HG03045 (cell line): ENCODE measurements at regions not wholly inside any gene's neighbourhood (a gene's known extent, or its start where the extent isn't known, plus 50 kb on each side); places are given as distances from the start of the nearest gene placed in this dataset.
"Not testable (repeated sequence)": the region's sequence is repeated elsewhere in the genome, so short reads cannot be mapped to it uniquely, and the experiment has no call there.

ENCODE experiments used
- ATAC-seq: cut with Tn5 transposase; IDR thresholded peaks from one replicate; pipeline ENCODE4 v1.9.1; 2021; ENCODE audit warnings: mild to moderate bottlenecking, moderate library complexity; ENCODE audit not compliant: unreplicated experiment

DNA sequence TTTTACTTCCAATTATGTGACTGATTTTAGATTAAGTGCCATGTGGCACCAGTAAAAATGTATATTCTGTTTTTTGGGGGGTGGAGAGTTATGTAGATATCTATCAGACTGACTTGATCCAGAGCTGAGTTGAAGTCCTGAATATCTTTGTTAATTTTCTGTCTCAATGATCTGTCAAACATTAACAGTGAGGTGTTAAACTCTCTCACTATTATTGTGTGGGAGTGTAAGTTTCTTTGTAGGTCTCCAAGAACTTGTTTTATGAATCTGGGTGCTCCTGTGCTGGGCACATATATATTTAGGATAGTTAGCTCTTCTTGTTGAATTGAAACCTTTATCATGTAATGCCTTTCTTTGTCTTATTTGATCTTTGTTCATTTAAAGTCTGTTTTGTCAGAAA is 276.5 kb upstream of the USP25 start:
- ATAC-seq, result no peak

- ATAC-seq, result not testable (repeated sequence)
Observed at GRCh38 chr21:15453785-15454184, 276.0 kb upstream of the USP25 start.

DNA sequence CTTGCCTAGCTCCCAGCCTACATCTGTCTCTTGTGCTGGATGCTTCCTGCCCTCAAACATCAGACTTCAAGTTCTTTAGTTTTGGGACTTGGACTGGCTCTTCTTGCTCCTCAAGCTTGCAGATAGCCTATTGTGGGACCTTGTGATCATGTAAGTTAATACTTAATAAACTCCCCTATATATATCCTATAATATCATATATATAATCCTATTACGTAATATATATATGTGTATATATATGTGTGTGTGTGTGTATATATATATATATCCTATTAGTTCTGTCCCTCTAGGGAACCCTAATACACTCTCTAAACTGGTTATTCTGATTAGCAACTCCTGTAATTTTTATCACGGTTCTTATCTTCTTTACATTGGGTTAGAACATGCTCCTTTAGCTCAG is 274.9 kb upstream of the USP25 start:
- ATAC-seq, result not testable (repeated sequence)

DNA sequence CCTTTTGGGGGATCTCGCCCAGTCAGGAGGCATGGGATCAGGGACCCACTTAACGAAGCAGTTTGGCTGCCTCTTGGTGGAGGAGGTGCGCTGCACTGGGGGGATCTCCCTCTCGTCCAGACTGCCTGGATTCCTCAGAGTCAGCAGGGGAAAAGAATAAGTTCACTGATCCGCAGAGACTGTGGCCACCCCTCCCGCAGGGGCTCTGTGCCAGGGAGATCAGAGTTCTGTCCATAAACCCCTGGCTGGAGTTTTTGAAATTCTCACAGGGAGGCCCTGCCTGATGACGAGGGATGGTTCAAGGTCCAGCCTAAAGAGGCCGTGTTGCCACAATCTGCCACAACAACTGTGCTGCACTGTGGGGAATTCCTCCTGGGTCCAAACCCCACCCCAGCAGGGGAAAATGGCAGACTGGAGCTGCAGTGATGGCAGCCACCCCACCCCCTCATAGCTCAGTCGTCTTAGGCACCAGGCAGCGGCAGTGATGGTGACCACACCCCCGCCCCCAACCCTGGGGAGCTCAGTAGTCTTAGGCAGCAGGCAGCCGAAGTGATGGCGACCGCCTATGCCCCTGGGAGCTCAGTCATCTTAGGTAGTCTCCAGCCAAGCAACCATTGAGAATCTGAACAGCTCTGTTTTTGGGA is 273.8 kb upstream of the USP25 start:
- no peak for ATAC-seq

DNA sequence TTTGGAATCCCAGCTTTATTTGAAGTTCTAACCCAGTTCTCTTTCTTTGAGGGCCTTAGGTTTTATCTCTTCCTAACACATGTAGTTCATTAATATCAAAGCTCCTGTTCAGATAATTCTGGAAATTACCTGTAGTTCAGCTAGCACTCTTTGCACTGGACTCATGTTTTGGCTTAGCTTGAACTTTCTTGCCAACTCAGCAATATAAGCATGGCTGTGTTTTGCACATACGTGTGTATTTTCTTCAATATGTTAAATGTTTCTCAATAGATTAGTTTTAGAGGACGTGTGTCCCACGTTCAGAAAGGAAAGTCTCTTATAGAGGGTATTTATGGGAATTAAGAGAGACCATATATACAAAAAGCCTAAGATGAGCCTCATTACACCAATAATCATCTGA is 271.8 kb upstream of the USP25 start:
- ATAC-seq, result no peak

- no peak for ATAC-seq
Observed at GRCh38 chr21:15462092-15462491, 267.7 kb upstream of the USP25 start.

GRCh38 chr21:15466329-15466728 is 263.5 kb upstream of the USP25 start:
- no peak for ATAC-seq

- no peak for ATAC-seq
Observed at GRCh38 chr21:15468368-15468767, 261.4 kb upstream of the USP25 start.

- ATAC-seq, result no peak
Observed at GRCh38 chr21:15472108-15473040, 257.4 kb upstream of the USP25 start.

DNA sequence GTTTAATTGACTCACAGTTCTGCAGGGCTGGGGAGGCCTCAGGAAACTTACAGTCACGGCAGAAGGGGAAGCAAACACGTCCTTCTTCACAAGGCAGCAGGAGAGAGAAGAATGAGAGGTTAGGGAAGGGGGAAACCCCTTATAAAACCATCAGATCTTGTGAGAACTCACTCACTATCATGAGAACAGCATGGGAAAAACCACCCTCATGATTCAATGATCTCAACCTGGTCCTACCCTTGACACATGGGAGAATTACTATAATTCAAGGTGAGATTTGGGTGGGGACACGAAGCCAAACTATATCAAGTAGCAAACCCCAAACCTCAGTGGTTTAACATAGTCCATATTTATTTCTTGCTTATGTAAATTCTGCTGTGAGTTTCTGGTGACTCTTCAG is 252.0 kb upstream of the USP25 start:
- ATAC-seq, result not testable (repeated sequence)

DNA sequence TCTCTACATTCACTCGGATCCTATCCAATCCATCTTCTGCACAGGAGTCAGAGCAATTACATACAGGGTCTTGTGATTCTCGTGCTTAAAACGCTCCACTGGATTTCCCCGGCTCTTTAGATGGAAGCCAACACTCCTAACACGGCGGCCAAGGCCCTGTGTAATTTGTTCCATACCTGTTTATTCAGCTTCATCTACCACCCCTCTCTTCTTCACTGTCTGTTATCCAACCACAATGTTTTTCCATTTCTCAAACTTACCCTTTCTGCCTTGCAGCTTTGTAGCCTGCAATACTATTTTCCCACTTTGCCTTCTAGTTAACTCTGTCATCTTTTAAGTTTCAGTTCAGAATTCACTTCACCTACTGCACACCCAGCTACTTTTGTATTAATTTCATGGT is 249.6 kb upstream of the USP25 start:
- no peak for ATAC-seq

DNA sequence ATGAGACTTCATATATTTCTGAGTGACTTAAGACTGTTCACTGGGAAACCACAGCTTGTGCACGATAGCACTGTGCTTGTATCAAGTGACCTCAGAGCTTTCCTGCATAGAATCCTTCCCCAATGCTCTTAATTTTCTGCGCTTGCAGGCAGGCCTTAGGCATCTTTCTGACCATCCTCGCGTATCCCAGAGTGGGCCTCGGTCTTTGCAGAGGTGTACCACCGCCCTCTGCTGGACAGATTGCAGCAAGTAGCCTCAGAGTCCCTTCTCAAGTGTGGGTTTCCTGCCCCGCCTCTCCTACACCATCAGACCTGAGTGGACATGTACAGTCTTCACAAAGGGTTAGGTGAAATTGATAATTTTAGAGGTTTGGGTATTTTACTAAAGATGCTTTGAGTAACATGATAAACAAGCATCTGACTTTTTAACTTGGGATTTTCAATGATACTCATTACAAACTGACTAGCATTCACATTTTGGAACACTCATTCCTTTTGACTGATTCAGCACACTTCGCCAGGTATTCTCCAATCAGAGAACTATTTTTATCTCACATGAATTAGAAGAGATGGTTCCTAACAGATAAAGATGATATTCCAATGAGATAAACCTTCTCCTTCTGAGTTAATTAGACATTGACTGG is 246.5 kb upstream of the USP25 start:
- ATAC-seq, result peak; percentile 93

DNA sequence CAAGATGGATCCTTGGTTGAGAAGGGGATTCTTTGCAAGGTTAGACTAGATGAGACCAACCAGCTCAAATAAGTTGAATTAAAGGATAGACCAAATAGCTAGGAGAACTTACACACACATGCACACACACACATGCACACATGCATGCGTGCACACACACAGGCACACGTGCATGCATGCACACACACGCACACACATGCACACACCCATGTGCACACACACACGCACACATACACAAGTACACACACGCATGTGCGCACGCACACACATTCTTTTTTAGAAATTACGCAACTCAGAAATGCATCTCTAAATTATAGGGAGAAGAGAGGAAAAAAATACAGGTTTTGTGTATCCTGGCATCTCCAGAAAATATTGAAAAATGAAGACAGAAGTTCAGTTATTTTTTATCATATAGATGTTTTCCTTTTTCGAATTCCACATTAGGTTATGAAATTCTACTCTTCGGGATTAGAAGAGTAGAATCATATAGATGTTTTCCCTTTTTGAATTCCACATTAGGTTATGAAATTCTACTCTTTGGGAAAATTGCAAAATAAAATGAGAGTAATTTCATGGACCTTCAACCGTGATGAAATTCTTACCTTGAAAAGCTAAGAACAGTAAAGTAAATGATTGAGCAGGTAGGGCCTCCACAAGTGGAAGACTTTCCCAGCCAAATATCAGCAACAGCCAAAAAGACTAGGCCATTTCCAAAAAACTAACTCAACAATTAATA is 243.2 kb upstream of the USP25 start:
- ATAC-seq, result no peak

DNA sequence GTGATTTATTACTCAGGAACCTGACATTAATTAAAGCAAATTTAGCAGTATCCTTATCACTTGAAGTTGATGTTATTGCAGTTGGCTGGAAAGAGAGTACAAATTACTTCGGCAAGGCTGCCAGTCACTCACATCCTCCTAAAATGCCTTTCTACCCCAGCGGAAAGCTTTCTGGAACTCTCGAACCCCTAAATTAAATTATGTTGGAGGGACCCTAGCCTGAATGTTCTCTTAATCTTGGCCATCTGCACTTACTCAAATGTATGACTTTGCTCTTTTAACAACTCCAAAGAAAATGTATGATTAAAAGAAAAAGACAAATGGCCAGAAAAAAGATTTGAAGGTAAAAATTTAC is 242.6 kb upstream of the USP25 start:
- no peak for ATAC-seq

GRCh38 chr21:15491100-15491499 is 238.7 kb upstream of the USP25 start:
- ATAC-seq, result no peak

GRCh38 chr21:15493646-15494045 is 236.1 kb upstream of the USP25 start:
- ATAC-seq, result no peak

DNA sequence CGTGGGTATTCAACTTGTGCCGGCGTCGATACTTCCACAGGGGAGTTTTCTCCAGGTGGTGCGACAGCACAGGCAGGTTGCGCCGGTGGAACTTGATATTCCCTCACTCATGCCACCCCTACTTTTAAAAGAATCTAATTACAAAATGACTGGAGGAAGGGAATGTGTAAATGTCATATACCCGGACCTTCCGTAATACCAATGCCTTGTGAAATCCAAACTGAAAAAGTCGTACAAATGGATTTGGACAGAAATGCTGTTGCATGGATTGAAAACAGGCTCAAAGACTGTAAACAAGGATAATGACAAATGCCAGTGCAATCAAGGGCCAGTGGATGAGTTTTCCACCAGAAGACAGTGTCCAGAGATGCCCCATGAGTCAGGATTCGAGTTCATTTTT is 235.3 kb upstream of the USP25 start:
- no peak for ATAC-seq

- ATAC-seq, result no peak
Observed at GRCh38 chr21:15495965-15496364, 233.8 kb upstream of the USP25 start.

DNA sequence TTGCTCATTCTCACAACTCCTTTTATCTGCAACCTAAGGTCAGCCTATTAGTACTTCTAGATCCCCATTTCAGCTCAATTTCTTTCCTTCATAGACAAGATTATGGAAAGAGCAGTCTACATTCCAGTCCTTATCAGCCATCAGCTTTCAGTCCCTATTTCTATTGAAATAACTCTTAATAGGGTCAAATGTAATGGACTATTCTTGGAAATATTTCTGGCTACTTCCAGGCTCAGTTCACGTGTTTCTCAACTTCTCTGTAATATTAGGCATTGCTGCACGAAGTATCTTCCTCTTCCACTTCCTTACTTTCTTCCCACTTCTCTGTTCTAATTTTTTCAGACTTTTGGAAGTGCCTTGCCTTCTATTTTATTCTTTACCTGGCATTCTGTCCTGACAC is 232.9 kb upstream of the USP25 start:
- ATAC-seq, result no peak

DNA sequence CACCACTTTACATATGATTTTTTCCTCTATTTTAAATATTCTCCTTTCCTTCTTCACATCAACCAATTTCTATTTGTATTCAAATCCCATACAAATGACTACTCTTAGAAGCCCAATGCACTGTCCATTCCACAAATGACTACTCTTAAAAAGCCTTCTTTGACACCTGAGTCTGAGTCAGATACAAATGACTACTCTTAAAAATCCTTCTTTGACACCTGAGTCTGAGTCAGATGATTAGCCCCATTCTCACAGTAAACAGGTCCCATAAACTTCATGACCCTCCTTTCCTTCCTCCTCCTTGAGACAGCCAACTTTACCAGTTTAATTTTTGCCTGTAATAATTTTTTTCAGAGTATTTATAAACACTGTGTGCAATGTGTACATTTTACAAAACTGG is 231.3 kb upstream of the USP25 start:
- ATAC-seq, result no peak

GRCh38 chr21:15506086-15506485 is 223.7 kb upstream of the USP25 start:
- no peak for ATAC-seq
